ENCODE measurements at regions not wholly inside any gene's neighbourhood (a gene's known extent, or its start where the extent isn't known, plus 50 kb on each side); places are given as distances from the start of the nearest gene placed in this dataset.

DNA sequence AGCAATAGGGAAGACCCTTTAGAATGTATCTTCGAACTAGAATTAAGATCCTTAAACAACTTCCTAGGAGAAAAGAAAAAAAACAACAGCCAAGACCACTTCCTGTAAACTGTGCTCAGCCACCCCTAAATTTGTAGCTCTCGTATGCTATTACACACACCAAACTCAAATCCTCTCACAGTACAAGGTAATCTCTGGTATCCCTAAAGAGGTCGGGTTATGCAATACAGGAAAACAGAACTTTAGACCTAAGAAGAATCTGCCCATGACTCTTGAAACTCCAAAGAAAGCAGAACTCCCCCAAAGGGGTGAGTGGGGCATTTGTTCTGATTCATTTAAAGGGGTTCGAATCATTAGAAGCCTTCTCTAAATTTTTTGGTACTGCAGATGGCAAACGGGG, 170.9 kb upstream of the CASK start:
- DNase-seq: no peak

DNA sequence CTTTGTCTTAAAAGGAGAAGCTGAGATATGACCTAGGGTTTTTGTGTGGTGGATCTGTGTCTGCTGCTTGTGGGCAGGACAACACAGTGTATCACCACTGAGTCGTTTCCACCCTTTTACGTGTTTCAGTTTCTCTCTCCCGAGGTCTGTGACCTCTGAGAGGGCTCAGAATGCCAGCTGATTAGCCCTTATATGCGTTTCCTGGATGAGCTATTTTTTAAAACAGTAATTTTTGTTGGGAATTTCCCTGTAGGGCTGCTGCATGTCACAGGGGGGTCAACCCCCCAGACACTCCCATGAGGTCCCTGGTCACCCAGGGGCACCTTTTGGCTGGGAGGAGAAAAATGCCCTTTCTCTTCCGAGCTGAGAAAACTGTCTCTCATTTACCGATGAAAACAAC, 170.4 kb upstream of the CASK start:
- no peak for DNase-seq

DNA sequence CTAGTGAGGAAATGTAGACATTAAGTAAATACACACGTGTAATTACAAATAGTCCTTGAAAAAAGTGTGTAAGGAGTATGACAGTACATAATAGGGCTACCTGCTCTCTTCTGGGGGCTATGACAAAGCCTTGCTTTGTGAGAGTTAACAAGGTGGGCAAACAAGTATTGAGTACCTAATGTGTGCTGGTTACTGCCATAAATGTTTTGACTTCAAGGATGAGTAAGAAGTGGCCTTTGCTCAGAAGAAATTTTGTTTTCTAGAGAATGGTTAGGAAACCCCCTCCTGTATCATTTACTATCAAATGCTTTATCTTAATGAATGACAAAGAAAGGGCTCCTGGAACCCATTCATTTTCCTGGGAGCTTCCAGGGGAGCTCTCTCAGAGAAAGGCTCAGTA, 167.0 kb upstream of the CASK start:
- DNase-seq: no peak

DNA sequence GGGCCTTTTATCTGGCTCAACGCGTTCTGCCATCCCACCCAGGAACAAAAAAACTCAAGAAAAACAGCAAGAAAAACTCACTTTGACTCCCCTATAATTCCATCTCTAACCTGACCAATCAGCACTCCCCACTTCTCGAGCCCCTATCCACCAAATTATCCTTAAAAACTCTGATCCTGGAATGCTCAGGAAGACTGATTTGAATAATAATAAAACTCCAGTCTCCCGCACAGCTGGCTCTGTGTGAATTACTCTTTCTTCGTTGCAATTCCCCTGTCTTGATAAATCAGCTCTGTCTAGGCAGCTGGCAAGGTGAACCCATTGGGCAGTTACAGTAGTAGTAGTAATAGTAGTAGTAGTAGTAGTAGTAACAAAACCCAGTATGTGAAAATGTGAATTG, 165.7 kb upstream of the CASK start:
- no peak for DNase-seq

DNA sequence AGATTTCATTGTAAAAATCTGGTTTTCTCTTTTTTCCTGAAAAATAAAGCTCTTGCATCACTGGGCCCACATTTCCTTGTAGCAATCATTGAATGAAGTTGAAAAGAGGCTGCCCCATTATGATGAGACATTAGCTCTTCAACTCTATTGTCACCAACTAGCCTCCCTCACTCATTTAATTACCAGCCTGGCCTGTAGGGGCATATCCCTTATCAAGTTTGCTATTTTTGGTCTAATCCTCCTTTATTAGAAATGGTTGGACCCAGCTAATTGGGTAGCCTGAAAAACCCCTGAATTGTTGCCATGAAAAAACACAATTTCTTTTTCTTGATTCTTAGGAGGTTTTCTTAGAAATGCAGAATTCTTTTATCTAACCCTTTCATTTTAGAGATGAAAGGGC, 164.6 kb upstream of the CASK start:
- no peak for DNase-seq

- no peak for DNase-seq
Observed at GRCh38 chrX:42085836-42086235, 162.5 kb upstream of the CASK start.

DNA sequence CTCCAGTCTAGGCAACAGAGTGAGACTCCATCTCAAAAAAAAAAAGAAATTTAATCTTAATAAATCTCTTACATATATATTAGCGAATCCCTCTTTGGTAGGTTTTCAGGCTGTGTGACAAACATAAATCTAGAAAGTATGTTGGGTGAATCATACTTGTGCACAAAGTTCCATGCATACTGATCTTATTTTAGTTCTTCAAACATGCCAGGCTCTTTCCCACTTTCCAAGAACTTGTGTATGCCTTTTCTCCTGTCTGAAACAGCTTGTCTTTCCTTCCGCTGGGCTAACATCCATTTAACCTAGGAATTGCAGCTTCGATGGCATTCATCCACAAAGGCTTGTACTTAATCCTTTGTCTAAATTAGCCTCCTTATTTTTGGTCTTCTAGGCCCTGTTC, 156.6 kb upstream of the CASK start:
- no peak for DNase-seq

DNA sequence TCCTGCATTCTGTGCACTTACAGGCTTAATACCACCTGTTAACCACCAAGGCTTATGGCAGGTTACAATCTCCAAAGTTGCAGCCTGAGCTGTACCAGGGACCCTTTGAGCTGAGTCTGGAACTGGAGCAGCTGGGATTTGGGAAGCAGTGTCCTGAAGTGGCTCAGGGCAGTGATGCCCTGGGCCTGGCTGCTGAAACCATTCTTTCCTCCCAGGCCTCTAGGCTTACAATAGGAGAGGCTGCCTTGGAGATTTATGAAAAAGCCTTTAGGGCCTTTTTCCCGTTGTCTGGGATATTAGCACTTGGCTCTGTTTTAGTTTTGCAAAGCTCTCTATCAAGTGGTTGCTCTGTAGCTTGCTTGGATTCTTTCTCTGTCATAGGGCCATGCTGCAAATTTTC, 154.3 kb upstream of the CASK start:
- DNase-seq: no peak

DNA sequence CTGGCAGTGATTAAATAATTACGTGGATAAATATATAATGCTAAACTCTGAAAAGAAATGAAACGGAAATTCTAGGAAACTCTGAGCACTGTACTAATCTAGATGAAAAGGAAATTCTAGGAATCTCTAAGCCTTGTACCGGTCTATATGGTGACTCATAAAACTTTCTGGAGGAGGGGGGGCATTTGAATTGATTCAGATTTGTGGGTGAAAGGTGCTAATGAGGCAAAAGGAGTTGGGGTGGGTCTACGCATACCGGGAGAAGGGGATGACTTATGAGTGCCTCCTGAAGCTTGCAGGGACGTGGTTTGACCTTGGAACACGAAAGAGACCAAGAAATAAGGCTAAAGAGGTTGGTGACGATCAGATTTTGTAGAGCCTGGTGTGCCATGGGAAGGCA, 151.7 kb upstream of the CASK start:
- DNase-seq: no peak

DNA sequence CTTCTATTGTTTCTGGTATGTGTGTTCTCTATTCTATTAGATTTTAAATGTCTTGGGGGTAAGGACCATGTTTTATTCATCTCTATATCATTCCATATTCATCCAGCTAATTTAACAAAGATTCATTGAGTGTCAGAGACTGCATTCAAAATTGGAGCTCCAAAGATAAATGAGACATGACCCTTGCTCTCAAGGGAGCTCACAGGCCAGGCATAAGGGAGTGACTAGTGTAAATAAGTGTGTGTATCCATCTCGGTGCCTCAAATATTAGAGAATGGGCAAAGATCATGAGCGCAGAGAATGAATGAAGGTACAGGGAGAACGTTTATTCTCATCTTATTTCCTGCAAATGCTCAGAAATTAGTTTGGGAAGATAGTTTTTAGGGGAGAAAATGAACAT, 150.1 kb upstream of the CASK start:
- DNase-seq: no peak

- no peak for DNase-seq
Observed at GRCh38 chrX:42070866-42071265, 147.5 kb upstream of the CASK start.

DNA sequence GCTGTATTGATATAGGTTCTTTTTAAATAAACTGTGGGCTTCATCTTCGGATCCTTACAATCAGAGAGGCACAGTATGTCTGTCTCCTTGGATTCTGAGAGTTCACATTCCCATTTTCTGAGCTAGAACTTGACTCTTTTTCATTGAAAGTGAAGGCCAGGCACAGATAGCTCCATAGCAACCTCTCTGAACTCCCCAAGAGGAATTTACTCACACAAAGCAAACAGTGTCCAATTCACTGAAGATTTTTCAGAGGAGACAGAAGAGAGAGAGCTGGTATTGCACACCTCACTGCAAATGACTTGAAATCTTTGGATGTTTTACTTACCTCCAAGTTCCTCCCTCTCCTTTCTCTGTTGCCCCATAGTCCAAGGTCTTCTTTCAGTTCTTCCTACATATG, 130.9 kb upstream of the CASK start:
- no peak for DNase-seq

- DNase-seq: no peak
Observed at GRCh38 chrX:42050345-42050744, 127.0 kb upstream of the CASK start.

DNA sequence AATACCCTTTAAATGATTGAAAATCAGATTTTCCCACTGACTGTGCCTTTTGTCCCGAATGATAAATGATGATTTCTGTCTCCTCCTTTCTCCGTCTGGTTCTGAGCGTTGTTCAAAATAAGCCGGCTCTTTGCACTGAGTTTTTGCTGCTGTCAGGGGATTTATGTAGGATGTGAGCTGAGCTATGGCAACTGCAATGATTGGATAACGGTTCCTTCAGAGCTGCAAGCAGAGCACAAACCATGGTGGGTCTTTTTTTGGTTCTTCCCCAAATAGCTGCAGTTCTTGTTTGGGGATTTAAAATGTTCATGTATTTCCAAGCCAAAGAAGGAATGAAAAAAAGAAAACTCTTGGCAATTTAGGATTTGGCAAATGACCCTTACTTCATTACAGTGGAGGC, 124.5 kb upstream of the CASK start:
- no peak for DNase-seq

DNA sequence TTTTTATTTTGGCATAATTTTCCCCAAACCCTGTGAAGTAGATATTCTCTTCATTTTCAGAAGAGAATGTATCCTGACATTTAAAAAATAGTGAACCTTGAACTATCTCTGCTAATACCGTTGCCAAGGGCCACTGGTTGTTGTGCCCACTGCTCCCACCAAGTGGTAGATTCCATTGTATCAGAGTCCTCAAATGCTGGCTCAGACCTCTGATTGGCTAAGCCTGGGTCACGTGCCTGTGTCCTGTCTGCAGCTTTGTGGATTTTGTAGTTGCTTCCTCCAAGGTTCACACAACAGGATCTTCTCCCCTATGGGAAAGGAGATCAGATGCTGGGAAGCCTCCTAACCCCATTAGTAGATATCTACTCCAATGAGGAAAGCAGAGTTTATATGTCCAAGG, 104.8 kb upstream of the CASK start:
- no peak for DNase-seq

- DNase-seq: no peak
Observed at GRCh38 chrX:42027367-42028000, 104.1 kb upstream of the CASK start.

- DNase-seq: no peak
Observed at GRCh38 chrX:42025861-42026260, 102.5 kb upstream of the CASK start.

GRCh38 chrX:42023122-42023521, 99.8 kb upstream of the CASK start:
- DNase-seq: no peak

GRCh38 chrX:42022158-42022557, 98.8 kb upstream of the CASK start:
- DNase-seq: no peak

DNA sequence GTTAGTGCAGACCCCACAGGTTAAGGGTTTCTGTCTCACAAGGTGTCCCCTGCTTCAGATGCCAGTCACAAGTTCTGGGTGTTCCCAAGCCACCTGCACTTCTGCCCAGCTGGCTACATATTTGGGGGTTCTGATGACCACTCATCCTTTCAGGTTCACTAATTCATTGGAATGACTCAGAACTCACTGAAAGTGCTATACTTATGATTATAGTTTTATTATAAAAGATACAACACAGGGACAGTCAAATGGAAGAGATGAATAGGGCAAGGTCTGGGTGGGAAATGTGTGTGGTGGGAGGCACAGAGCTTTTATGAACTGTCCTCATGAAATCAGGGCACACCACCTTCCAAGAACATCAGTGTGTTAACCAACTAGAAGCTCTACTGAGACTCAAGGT, 97.7 kb upstream of the CASK start:
- no peak for DNase-seq

GRCh38 chrX:42020225-42020624, 96.9 kb upstream of the CASK start:
- DNase-seq: no peak

DNA sequence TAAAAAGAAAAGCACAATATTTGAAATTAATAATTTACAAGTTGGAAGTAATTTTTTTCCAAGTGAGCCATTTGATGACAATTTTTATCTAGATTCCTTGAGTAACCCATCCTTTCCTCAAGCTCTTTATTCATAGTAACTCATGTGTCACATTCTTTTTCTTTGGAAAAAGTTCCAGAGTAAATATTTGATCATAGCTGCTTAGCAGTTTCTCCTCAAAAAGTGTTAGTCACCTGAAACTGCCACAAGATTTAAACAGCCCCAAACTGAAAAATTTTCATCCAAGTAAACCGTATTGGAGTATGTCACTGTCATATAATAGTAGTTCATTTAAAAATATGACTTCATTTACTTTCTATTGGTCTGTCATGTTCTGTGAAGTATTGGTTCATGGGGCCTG, 94.6 kb upstream of the CASK start:
- no peak for DNase-seq

GRCh38 chrX:42000836-42001235, 77.5 kb upstream of the CASK start:
- DNase-seq: no peak

- DNase-seq: no peak
Observed at GRCh38 chrX:41984628-41985027, 61.3 kb upstream of the CASK start.

DNA sequence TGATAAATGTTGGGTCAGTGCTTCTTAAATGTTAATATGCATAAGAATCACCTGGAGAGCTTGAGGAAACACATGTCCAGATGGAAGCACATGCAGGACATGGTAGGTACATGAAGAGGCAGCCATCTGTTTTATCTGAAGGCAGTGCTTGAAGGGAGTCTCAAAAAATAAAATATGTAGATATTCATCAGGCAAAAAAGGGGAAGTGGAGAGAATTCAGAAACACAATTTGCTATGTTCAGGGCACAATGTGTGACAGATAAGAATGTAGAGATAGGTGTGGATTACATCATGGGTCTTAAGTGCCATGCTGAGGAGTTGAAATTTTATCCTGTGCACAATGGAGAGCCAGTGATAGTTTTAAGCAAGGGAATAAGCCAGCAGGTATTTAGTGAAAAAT, 59.6 kb upstream of the CASK start:
- DNase-seq: no peak

DNA sequence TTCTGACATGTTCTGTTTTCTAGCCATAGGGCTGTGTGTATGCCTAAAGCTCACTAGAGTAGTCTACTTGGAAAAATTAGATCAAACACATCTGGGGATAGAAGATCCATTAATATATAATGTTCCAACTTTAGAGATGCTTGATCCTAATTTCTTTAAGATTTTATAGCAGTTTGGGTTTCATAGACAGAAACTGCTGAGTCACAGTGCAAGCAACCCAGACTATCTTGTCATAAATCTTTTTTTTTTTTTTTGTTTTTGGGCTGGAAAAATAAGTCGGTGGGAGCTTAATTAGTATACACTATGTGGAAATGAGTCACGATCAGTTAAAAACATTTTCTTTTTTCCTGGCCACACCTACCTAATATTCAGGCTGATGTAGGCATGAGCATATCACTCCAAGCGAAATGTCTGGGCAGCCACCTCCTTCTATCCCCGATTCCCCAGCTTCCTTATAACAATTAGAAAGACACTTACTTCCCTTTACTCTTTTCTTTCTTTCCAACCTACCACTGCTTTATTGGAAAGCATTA, 58.2 kb upstream of the CASK start:
- no peak for DNase-seq

All from DMS 273 treated with DMSO at 0.1 percent for 48 hours (cell line).